ENCODE measurements at regions not wholly inside any gene's neighbourhood (a gene's known extent, or its start where the extent isn't known, plus 50 kb on each side); places are given as distances from the start of the nearest gene placed in this dataset.
"Not testable (repeated sequence)": the region's sequence is repeated elsewhere in the genome, so short reads cannot be mapped to it uniquely, and the experiment has no call there.

DNA sequence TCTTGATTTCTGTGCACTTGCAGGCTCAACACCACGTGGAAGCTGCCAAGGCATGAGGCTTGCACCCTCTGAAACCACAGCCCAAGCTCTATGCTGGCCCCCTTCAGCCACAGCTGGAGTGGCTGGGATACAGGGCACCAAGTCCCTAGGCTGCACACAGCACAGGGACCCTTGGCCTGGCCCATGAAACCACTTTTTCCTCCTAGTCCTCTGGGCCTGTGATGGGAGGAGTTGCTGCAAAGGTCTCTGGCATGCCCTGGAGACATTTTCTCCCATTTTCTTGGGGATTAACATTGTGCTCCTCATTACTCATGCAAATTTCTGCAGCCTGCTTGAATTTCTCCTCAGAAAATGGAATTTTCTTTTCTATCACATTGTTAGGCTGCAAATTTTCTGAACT lies 629.8 kb upstream of the NR2F2 start:
- not testable (repeated sequence) for TF ChIP-seq EZH2 (IDR thresholded peaks at IDR 0.05; ENCODE audit: borderline replicate concordance, low read length)
- TF ChIP-seq, protein P1, sequence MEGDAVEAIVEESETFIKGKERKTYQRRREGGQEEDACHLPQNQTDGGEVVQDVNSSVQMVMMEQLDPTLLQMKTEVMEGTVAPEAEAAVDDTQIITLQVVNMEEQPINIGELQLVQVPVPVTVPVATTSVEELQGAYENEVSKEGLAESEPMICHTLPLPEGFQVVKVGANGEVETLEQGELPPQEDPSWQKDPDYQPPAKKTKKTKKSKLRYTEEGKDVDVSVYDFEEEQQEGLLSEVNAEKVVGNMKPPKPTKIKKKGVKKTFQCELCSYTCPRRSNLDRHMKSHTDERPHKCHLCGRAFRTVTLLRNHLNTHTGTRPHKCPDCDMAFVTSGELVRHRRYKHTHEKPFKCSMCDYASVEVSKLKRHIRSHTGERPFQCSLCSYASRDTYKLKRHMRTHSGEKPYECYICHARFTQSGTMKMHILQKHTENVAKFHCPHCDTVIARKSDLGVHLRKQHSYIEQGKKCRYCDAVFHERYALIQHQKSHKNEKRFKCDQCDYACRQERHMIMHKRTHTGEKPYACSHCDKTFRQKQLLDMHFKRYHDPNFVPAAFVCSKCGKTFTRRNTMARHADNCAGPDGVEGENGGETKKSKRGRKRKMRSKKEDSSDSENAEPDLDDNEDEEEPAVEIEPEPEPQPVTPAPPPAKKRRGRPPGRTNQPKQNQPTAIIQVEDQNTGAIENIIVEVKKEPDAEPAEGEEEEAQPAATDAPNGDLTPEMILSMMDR (conservative IDR thresholded peaks at IDR 0.05 in 1 of 2, IDR thresholded peaks at IDR 0.05 in 1 of 2; ENCODE audit: extremely low read depth in 1 of 2, insufficient read depth in 1 of 2, low read depth in 1 of 2, low read length in 2 of 2): not testable (repeated sequence)
